GM10266 (cell line): ENCODE measurements at regions not wholly inside any gene's neighbourhood (a gene's known extent, or its start where the extent isn't known, plus 50 kb on each side); places are given as distances from the start of the nearest gene placed in this dataset.

Source experiments
- DNase-seq: peaks from one replicate; pipeline ENCODE4 v3.0.0; 2012; ENCODE audit errors: extremely low spot score
- TF ChIP-seq, protein P1 (sequence below): IDR thresholded peaks from 2 replicates; pipeline ENCODE4 v1.5.1; 2012; ENCODE audit warnings: mild to moderate bottlenecking, low read depth; ENCODE audit not compliant: control insufficient read depth, insufficient read depth; ENCODE audit errors: missing control alignments

GRCh38 chr1:5798904-5799303 lies 193.3 kb downstream of the NPHP4 start:
- TF ChIP-seq, protein P1, sequence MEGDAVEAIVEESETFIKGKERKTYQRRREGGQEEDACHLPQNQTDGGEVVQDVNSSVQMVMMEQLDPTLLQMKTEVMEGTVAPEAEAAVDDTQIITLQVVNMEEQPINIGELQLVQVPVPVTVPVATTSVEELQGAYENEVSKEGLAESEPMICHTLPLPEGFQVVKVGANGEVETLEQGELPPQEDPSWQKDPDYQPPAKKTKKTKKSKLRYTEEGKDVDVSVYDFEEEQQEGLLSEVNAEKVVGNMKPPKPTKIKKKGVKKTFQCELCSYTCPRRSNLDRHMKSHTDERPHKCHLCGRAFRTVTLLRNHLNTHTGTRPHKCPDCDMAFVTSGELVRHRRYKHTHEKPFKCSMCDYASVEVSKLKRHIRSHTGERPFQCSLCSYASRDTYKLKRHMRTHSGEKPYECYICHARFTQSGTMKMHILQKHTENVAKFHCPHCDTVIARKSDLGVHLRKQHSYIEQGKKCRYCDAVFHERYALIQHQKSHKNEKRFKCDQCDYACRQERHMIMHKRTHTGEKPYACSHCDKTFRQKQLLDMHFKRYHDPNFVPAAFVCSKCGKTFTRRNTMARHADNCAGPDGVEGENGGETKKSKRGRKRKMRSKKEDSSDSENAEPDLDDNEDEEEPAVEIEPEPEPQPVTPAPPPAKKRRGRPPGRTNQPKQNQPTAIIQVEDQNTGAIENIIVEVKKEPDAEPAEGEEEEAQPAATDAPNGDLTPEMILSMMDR: no peak
- no peak for DNase-seq

- DNase-seq: no peak
- TF ChIP-seq, protein P1: no peak
Measured at GRCh38 chr1:5798151-5798730, 194.0 kb downstream of the NPHP4 start.

DNA sequence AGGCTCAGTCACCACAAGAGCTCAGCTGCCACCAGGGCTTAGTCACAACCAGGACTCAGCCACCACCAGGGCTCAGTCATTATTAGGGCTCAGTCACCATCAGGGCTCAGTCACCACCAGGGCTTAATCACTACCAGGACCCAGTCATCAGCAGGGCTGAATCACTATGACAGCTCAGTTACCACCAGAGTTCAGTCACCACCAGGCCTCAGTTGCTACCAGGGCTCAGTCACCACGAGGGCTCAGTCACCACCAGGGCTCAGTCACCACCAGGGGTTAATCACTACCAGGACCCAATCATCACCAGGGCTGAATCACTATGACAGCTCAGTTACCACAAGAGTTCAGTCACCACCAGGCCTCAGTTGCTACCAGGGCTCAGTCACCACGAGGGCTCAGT lies 196.2 kb downstream of the NPHP4 start:
- TF ChIP-seq, protein P1: no peak
- no peak for DNase-seq

GRCh38 chr1:5794279-5794678 lies 197.9 kb downstream of the NPHP4 start:
- no peak for DNase-seq
- TF ChIP-seq, protein P1: no peak

- DNase-seq: no peak
- TF ChIP-seq, protein P1: no peak
Measured at GRCh38 chr1:5793516-5793915, 198.7 kb downstream of the NPHP4 start.

DNA sequence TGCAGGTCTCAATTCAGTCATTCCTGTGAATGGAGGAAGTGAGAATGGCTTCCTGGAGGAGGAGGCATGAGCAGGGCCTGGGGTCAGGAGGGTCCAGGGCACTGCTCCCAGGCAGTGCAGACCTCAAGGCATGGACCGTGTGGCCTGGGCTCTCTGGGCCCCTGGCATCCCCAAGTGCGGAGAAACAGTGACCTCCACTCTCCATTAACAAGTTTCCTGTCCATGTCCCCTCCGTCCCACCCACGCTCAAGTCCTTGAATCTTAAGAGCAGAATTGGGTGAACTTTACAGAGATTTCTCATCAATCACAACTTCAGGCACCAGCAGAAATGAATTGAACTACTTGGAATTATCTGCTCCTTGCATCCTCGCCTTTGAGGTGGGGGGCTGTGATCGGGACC lies 211.1 kb downstream of the NPHP4 start:
- DNase-seq: no peak
- TF ChIP-seq, protein P1: no peak

DNA sequence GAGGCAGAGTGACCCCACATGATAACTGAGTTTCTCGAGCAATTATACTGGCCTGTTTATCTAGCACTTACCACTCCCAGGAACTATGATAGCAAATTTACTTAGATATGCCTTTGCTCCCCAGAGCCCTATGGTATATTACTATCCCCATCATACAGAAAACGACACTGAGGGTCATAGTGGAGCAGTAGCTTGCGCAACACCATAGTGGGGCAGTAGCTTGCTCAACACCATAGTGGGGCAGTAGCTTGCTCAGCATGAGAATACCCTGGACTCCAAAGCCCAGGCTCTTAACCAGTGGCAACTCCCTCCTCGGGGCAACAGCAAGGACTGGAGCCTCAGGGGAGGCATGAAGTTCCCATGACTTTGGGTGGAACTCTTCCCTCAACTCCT lies 211.9 kb downstream of the NPHP4 start:
- no peak for DNase-seq
- TF ChIP-seq, protein P1: no peak
